RPMI8226 (cell line): ENCODE measurements at regions not wholly inside any gene's neighbourhood (a gene's known extent, or its start where the extent isn't known, plus 50 kb on each side); places are given as distances from the start of the nearest gene placed in this dataset.

Source experiments
- DNase-seq: peaks from one replicate; pipeline ENCODE4 v3.0.0-alpha.2; 2015

- no peak for DNase-seq
Observed at GRCh38 chr11:112884012-112884767, 77.0 kb upstream of the NCAM1 start.

- no peak for DNase-seq
Observed at GRCh38 chr11:112885744-112886433, 75.3 kb upstream of the NCAM1 start.

- no peak for DNase-seq
Observed at GRCh38 chr11:112886434-112887370, 74.5 kb upstream of the NCAM1 start.

GRCh38 chr11:112889446-112889845, 71.8 kb upstream of the NCAM1 start:
- DNase-seq: no peak

- DNase-seq: no peak
Observed at GRCh38 chr11:112899235-112900006, 61.8 kb upstream of the NCAM1 start.

- no peak for DNase-seq
Observed at GRCh38 chr11:112901924-112902323, 59.3 kb upstream of the NCAM1 start.

GRCh38 chr11:112902361-112903011, 58.7 kb upstream of the NCAM1 start:
- DNase-seq: no peak

GRCh38 chr11:112903340-112903739, 57.9 kb upstream of the NCAM1 start:
- DNase-seq: no peak

GRCh38 chr11:112911124-112911523, 50.1 kb upstream of the NCAM1 start:
- no peak for DNase-seq
